ENCODE measurements at regions not wholly inside any gene's neighbourhood (a gene's known extent, or its start where the extent isn't known, plus 50 kb on each side); places are given as distances from the start of the nearest gene placed in this dataset.
"Not testable (repeated sequence)": the region's sequence is repeated elsewhere in the genome, so short reads cannot be mapped to it uniquely, and the experiment has no call there.

GRCh38 chr7:36062154-36062815 lies 90.8 kb upstream of the EEPD1 start:
- Histone ChIP-seq H3K27me3 (ENCODE audit: insufficient read depth, insufficient read length) (no peaks in the 10 kb centered on the region), H3K9ac (ENCODE audit: insufficient read length, low read depth) (no peak overlapping the region), H3K36me3 (ENCODE audit: insufficient read depth, insufficient read length, low read length) (no peaks in the 10 kb centered on the region), H3K4me1 (ENCODE audit: insufficient read depth, insufficient read length) (no peaks in the 10 kb centered on the region), H3K4me3 (ENCODE audit: insufficient read length, low read depth) (no peak overlapping the region), H3K9me3 (ENCODE audit: insufficient read depth, low read length) (peaks cover 6% of the 10 kb centered on the region; the same call in 1 of the 2 replicates)
- no peak for DNase-seq (ENCODE audit: low read depth, low spot score)
- TF ChIP-seq SUZ12 (IDR thresholded peaks at IDR 0.05; ENCODE audit: extremely low read depth, insufficient read depth, insufficient read length) = no peak
- TF ChIP-seq YY1 (IDR thresholded peaks at IDR 0.05; ENCODE audit: insufficient read depth, insufficient read length) = no peak
- TF ChIP-seq ZNF274 (IDR thresholded peaks at IDR 0.05; ENCODE audit: low read depth, low read length) = no peak

GRCh38 chr7:36064676-36065075 lies 88.4 kb upstream of the EEPD1 start:
- Histone ChIP-seq H3K36me3 (ENCODE audit: insufficient read depth, insufficient read length, low read length) (no peaks in the 10 kb centered on the region), H3K9me3 (ENCODE audit: insufficient read depth, low read length) (peaks cover 6% of the 10 kb centered on the region; the same call in 1 of the 2 replicates), H3K27me3 (ENCODE audit: insufficient read depth, insufficient read length) (no peaks in the 10 kb centered on the region), H3K4me1 (ENCODE audit: insufficient read depth, insufficient read length) (no peaks in the 10 kb centered on the region), H3K4me3 (ENCODE audit: insufficient read length, low read depth) (no peak overlapping the region), H3K9ac (ENCODE audit: insufficient read length, low read depth) (no peak overlapping the region)
- DNase-seq (ENCODE audit: low read depth, low spot score) = no peak
- TF ChIP-seq ZNF274 (IDR thresholded peaks at IDR 0.05; ENCODE audit: low read depth, low read length) (no peak), SUZ12 (IDR thresholded peaks at IDR 0.05; ENCODE audit: extremely low read depth, insufficient read depth, insufficient read length) (no peak)

GRCh38 chr7:36065563-36066342 lies 87.3 kb upstream of the EEPD1 start:
- not testable (repeated sequence) for H3K4me3 ChIP-seq (ENCODE audit: insufficient read length, low read depth); H3K9ac ChIP-seq (ENCODE audit: insufficient read length, low read depth); H3K36me3 ChIP-seq (ENCODE audit: insufficient read depth, insufficient read length, low read length); H3K4me1 ChIP-seq (ENCODE audit: insufficient read depth, insufficient read length); H3K27me3 ChIP-seq (ENCODE audit: insufficient read depth, insufficient read length); DNase-seq (ENCODE audit: low read depth, low spot score); H3K9me3 ChIP-seq (ENCODE audit: insufficient read depth, low read length)

GRCh38 chr7:36066343-36066664 lies 86.8 kb upstream of the EEPD1 start:
- Histone ChIP-seq H3K27me3 (ENCODE audit: insufficient read depth, insufficient read length) (no peaks in the 10 kb centered on the region), H3K9ac (ENCODE audit: insufficient read length, low read depth) (no peak overlapping the region), H3K4me3 (ENCODE audit: insufficient read length, low read depth) (no peak overlapping the region), H3K36me3 (ENCODE audit: insufficient read depth, insufficient read length, low read length) (no peaks in the 10 kb centered on the region), H3K4me1 (ENCODE audit: insufficient read depth, insufficient read length) (no peaks in the 10 kb centered on the region), H3K9me3 (ENCODE audit: insufficient read depth, low read length) (peaks cover 6% of the 10 kb centered on the region; the same call in 1 of the 2 replicates)
- no peak for TF ChIP-seq ZNF274 (IDR thresholded peaks at IDR 0.05; ENCODE audit: low read depth, low read length)
- no peak for TF ChIP-seq YY1 (IDR thresholded peaks at IDR 0.05; ENCODE audit: insufficient read depth, insufficient read length)
- TF ChIP-seq SUZ12 (IDR thresholded peaks at IDR 0.05; ENCODE audit: extremely low read depth, insufficient read depth, insufficient read length) = no peak
- DNase-seq (ENCODE audit: low read depth, low spot score) = no peak

GRCh38 chr7:36070230-36070629 lies 82.8 kb upstream of the EEPD1 start:
- no peak overlapping the region for H3K4me3 ChIP-seq (ENCODE audit: insufficient read length, low read depth)
- no peaks in the 10 kb centered on the region for H3K4me1 ChIP-seq (ENCODE audit: insufficient read depth, insufficient read length)
- H3K9me3 ChIP-seq (ENCODE audit: insufficient read depth, low read length) = peaks cover 6% of the 10 kb centered on the region; the same call in 1 of the 2 replicates
- no peak overlapping the region for H3K9ac ChIP-seq (ENCODE audit: insufficient read length, low read depth)
- H3K36me3 ChIP-seq (ENCODE audit: insufficient read depth, insufficient read length, low read length) = no peaks in the 10 kb centered on the region
- no peak for DNase-seq (ENCODE audit: low read depth, low spot score)
- H3K27me3 ChIP-seq (ENCODE audit: insufficient read depth, insufficient read length) = no peaks in the 10 kb centered on the region
- no peak for TF ChIP-seq ZNF274 (IDR thresholded peaks at IDR 0.05; ENCODE audit: low read depth, low read length)
- no peak for TF ChIP-seq YY1 (IDR thresholded peaks at IDR 0.05; ENCODE audit: insufficient read depth, insufficient read length)
- TF ChIP-seq SUZ12 (IDR thresholded peaks at IDR 0.05; ENCODE audit: extremely low read depth, insufficient read depth, insufficient read length) = no peak

- no peak for DNase-seq (ENCODE audit: low read depth, low spot score)
- TF ChIP-seq YY1 (IDR thresholded peaks at IDR 0.05; ENCODE audit: insufficient read depth, insufficient read length) (no peak), SUZ12 (IDR thresholded peaks at IDR 0.05; ENCODE audit: extremely low read depth, insufficient read depth, insufficient read length) (no peak), ZNF274 (IDR thresholded peaks at IDR 0.05; ENCODE audit: low read depth, low read length) (no peak)
- no peaks in the 10 kb centered on the region for H3K9me3 ChIP-seq (ENCODE audit: insufficient read depth, low read length)
- no peak overlapping the region for H3K9ac ChIP-seq (ENCODE audit: insufficient read length, low read depth)
- no peak overlapping the region for H3K4me3 ChIP-seq (ENCODE audit: insufficient read length, low read depth)
- H3K27me3 ChIP-seq (ENCODE audit: insufficient read depth, insufficient read length) = no peaks in the 10 kb centered on the region
- H3K4me1 ChIP-seq (ENCODE audit: insufficient read depth, insufficient read length) = no peaks in the 10 kb centered on the region
- no peaks in the 10 kb centered on the region for H3K36me3 ChIP-seq (ENCODE audit: insufficient read depth, insufficient read length, low read length)
Observed at GRCh38 chr7:36071605-36072004, 81.4 kb upstream of the EEPD1 start.

- no peaks in the 10 kb centered on the region for H3K36me3 ChIP-seq (ENCODE audit: insufficient read depth, insufficient read length, low read length)
- DNase-seq (ENCODE audit: low read depth, low spot score) = no peak
- no peaks in the 10 kb centered on the region for H3K4me1 ChIP-seq (ENCODE audit: insufficient read depth, insufficient read length)
- no peaks in the 10 kb centered on the region for H3K9me3 ChIP-seq (ENCODE audit: insufficient read depth, low read length)
- H3K27me3 ChIP-seq (ENCODE audit: insufficient read depth, insufficient read length) = no peaks in the 10 kb centered on the region
- H3K9ac ChIP-seq (ENCODE audit: insufficient read length, low read depth) = no peak overlapping the region
- no peak for TF ChIP-seq SUZ12 (IDR thresholded peaks at IDR 0.05; ENCODE audit: extremely low read depth, insufficient read depth, insufficient read length)
- TF ChIP-seq ZNF274 (IDR thresholded peaks at IDR 0.05; ENCODE audit: low read depth, low read length) = no peak
- no peak for TF ChIP-seq YY1 (IDR thresholded peaks at IDR 0.05; ENCODE audit: insufficient read depth, insufficient read length)
- H3K4me3 ChIP-seq (ENCODE audit: insufficient read length, low read depth) = no peak overlapping the region
Observed at GRCh38 chr7:36072620-36073019, 80.4 kb upstream of the EEPD1 start.
